HG03575 (cell line): ENCODE measurements at regions not wholly inside any gene's neighbourhood (a gene's known extent, or its start where the extent isn't known, plus 50 kb on each side); places are given as distances from the start of the nearest gene placed in this dataset.

Experiments
- ATAC-seq: cut with Tn5 transposase; IDR thresholded peaks from one replicate; pipeline ENCODE4 v1.9.1; 2021; ENCODE audit not compliant: unreplicated experiment, insufficient number of reproducible peaks, low FRiP score; ENCODE audit errors: extremely low read depth

DNA sequence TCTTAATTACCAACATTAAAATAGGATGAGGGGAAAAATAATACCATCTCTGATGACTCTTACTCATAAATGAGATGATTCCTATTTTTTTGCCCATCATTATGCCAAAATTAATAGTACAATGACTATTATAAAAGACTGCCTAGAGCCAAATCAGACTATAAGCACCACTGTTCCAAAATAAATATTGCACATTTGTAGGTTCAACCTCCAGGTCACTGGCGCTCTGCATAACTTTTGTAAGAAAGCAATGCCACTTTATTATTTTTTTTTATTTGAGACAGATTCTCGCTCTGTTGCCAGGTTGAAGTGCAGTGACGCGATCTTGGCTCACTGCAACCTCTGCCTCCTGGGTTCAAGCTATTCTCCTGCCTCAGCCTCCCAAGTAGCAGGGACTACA lies 142.5 kb upstream of the SP8 start:
- no peak for ATAC-seq

DNA sequence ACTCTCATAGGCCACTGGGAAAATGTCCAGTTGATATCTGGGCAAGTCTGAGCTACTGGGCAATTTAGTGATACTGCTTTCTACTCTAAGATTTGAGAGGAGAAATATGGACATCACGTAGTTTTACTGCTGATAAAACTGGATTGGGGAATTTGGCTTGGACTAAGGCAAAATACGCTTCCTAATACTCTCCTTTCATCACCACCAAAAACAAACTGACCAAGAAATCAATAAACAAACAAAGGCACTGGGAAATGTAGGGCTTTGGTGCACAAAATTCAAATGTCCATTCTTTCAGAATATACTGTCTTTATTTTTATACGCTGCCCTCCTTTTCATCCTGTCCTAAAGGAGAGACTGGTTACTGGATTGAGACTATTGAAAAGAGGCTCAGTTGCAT lies 145.1 kb upstream of the SP8 start:
- ATAC-seq = no peak

DNA sequence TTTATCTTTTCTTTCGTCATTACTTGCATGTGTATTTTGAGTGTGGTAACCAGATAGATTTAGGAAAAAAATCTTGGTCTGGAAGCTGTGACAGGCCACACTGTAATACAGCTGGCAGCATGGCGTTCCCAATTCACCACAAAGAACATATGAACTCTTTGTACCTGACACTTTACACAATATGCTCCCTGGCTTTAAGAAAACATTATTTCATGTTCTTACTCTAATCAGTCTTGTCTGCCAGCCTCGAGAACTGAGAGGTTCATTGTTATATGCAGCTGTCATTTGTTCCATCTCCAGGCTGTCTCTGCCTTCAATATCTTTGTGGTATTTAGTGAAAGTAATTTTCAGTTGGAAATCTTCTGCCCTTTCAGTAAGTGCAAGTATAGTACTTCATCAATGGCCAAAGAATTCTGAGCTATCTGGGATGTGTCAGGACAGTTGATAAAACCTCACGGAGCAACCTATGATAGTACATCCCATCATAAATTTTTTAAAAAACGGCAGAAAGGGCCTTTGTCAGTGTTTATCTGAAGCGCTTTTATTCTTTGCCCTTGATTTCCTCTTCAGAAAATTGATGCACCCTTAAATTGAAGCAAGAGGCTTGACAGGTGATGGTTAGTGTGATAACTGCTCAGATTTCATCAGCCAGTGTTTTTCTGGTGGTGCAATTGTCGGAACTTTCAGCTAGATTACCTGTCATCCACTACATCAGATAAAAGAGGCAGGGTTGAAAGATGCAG lies 146.3 kb upstream of the SP8 start:
- no peak for ATAC-seq

DNA sequence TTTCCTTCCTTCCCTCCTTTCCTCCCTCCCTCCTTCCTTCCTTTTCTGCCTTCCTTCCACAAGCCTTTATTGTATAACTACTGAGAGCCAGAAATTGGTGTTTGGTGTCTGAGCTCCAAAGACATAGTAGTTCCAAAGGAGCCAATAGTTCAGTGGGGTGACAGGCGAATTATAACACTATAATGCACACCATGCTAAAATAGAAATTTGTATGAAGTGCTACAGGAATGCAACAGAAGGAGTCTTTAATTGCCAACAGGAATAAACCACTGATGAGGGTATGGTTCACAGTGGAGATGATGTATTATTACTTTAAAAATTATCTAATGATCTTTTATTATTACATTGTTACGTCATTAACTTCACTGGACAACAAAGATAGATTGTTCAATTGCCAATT lies 158.8 kb upstream of the SP8 start:
- no peak for ATAC-seq

DNA sequence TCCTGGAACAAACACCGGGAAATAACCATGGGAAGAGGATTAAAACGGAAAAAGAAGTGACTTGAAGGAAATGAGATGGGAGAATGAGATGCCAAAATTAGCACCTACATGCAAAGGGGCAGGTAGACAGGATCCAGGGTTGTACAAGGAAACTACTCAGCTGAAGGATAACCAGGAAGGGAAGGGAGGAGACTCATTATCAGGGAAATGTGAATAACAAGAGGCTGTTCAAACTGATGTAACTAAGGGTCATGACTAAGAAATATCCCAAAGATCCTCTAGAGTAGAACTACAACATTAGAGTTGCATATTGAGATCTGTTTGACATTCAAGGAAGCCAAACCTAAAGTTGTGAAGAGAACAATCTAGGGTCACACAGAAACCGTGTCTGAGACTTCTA lies 166.2 kb upstream of the SP8 start:
- no peak for ATAC-seq

DNA sequence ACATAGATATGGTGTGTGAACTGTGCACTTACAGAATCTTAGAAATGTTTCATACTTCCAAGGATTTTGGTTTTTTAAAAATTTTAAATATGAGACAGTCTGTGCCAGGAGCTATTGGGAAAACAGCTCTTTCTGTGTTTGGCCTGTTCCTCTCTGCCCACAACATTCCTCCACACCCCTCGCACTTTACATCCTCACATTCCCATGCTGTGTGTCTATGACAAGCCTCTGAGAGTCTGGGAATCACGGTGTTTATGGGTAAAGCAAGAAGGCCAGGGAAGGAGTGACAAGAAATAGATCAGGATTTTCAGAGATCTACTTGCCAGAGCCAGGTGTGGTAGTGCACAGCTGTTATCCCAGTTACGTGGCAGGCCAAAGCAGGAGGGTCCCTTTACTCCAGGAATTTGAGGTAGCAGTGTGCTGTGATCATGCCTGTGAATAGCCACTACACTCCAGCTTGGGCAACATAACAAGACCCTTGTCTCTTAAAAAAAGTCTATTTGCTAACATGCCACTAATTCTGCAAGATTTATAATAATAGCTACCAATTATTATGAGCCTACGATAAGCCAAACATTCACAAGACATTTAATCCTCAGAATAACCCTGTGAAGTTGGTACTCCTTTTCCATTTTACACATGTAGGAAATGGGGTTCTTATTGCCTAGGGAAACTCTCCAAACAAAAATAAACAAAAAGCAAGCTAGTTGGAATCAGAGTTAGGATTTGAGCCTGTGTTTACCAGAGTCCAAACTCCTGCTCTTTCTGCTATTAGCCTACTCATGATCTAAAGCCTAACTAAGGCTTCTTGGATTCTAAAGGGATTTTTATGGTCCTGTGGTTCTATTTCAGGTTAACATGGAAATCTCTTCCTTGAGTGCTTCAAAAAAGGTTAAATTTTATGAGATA lies 168.3 kb upstream of the SP8 start:
- no peak for ATAC-seq

DNA sequence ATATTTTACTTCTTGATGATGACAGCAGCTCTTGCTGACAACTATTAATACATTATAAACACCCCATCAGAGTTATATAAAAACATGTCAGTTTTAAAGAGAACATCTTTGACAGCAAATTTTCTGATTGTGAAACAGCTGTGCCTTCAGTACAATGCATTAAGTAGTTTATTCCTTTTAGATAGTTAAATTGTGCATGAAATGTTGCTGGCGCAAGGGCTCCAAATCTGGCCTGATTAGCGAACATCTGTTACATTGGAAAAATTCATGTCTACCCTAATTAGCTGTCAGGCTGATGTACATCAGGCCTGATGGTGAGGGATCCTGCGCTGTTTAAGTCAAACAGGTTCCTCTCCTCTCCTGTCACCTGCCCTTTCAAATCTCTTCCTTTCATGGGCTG lies 171.9 kb upstream of the SP8 start:
- ATAC-seq = no peak

DNA sequence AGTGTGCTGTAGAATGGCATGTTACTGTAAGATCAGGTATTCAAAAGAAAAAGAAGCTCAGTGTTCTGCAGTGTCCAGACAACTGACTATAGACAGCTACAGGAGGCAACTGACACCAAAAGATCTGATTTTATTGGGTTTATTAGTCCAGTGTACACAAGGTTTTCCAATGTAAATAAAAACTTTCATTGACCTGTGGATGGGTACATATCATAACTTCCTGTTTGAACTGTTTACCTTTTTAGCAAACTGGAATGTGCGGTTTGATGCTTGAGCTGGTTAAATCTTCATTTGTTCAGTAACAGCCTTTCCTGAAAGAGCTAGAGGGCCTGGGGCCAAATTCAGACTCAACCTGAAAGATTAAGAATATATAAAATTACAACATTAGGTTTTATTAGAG lies 172.6 kb upstream of the SP8 start:
- no peak for ATAC-seq

DNA sequence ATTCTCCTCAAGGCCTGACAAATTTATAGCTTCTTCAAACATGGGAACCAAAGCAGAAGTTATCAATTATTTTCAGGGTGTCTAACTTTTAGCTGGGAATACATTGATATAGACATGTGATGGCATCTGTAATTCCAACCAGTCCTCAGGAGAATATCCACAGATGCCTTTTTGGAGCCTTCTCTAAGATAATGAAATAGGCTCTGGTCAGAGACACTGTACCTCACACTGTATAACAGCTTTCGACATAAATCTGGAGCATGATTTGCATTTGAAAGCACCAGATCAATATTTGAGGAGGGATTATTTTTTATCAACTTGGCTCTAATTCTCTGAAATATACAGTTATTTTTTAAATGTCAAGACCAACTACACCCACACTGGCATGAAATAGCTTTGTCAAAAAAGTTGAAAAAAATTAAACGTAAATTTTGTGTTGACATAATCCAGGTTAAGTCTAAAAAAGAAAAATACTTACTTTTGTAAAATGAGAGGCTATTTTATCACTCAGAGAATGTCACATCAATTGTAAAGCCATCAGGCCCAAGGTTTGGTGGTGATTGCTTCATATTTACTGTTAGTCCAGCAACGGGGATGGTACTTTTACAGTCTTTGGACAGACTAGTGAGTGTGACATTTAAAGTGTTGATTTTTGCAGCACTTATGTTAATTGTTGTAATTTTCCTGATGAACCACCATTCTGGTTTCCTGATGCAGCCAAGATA lies 177.0 kb upstream of the SP8 start:
- ATAC-seq = no peak

DNA sequence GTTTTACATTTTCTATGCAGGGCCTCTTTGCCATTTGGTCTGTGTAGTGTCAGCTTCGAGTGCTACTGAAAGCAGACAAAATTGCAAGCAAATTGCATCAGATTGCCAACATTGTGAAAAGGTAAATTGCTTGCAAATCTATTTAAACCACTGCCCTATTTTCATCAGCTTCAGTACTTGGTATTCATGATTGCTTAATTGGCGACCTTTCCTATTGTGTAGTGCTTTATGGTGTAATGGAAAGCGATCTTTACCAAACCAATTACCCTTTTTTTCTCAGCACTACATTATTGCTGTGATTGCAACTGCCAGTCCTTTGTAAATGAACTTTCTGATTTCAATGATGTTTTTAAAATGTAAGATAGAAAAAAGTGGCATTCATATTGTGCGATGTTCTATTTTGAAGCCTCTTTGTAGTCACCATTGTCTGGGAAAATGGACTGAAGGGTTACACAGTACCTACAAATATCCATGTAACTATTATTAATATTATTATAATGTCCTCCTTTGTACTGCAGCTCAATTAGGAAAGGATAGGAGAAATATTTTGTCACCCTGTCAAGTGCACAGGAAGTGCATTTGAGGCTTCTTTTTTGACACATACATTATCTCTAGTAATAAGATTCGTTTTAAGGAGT lies 177.7 kb upstream of the SP8 start:
- ATAC-seq = no peak

DNA sequence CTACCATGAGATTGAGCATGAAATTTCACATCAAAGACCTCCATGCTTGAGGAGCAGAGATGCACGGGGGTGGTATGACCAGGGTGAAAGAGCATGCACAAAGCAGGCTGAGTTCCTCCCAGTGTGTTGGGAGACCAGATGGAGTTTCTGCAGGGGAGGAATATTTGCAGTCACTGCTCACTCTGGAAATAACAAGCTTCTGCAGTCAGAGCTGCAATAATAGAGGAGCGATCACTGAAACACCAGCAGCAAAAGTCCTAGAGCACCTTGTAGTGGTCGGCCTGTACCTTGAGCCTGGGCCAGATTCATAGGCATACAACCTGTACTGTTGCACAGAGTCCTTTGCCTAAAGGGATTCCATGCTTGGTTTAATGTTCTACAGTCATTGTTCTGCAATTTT lies 184.5 kb upstream of the SP8 start:
- no peak for ATAC-seq

DNA sequence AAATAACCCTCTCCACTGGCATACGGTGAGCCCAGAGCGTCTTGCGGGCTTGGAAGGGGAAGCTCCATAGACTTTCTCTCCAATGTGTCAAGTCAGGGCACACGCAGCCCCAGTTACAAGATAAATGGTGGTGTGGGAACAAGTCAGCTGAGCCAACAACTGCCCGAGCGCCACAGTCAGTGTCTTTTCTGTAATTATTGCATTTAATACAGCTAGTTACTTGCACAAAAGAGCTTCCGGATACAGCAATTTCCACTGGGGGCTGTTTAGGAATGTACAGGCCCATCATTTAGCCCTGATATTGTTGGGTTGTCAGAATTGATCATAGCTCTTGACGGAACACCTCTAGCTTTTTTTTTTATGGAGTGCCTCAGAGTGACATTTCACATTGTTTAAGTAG lies 193.5 kb upstream of the SP8 start:
- ATAC-seq = no peak

DNA sequence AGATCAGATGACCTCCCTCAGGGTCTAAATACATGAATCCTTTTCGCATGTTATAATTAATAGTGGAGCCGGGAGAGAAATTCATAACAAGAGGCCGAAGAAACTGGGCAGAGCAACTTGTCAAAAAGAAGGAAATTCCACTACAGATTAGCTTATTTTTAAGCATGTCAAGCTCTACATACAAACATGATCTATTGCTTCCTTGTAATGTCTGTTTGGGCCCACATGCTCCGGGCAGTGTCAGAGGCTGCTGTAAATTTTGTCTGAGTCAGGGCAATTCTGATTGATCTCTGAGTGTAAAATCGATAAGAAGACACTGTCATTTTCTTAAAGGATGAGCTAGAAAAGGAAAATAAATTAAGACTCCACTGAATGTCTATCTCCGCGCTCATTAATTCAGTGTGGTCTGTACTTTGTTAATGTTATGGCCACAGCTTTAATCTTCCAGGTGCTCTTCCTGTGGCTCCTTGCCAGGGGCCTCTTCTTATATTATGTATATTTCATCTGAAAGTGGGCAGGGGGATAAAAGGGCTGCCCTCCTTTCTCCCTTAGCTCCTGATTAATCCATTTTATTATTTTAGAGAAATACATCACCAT lies 194.1 kb upstream of the SP8 start:
- ATAC-seq = no peak

DNA sequence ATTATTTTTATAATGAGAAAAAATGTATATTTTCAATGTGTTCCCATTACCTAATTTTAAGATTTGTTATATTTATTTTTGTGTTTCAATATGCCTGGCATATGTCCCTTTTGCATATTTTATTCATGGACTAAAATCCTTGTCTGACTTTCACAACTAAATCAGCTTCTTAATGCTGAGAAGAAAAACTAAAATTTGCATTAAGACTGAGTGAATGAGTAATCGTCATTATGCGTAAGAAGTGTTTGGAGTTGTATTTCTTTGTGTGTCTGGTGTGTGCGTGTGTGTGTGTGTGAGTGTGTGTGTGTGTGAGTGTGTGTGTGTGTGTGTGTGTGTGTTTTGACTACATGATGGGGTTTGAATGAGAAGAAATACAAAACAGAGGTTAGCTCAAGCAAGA lies 201.7 kb upstream of the SP8 start:
- ATAC-seq = no peak

DNA sequence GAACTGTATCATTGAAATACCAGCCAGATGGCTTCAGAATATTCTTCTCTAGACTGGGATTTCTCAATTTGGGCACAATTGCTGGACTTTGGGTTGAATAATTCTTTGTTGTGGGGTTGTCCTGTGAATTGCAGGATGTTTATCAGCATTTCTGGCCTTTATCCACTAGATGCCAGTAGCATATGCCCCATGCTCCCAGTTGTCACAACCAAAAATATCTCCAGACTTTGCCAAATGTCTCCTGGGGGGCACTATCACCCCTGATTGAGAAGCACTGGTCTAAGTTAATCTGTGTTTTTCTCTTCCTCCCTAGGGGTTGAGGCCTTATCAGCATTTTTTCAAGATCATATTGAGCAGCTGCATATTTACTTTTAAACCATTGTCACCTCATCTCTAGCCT lies 204.9 kb upstream of the SP8 start:
- ATAC-seq = no peak

DNA sequence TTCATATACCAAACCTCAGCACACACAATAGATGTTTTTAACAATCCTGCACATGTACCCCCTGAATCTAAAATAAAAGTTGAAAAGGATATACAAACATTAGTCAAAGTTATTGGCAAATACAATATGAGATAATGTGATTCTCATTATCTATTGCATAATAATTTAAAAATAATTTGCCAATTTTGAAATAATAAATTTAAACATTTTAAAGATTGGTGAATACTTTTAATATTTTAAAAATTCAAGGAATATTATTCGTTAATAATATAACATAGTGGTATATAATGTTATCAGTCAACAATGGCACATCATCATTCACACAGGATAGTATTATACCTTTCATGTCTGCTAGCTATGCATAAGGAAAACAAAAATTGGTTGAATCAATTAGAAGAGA lies 207.0 kb upstream of the SP8 start:
- no peak for ATAC-seq

DNA sequence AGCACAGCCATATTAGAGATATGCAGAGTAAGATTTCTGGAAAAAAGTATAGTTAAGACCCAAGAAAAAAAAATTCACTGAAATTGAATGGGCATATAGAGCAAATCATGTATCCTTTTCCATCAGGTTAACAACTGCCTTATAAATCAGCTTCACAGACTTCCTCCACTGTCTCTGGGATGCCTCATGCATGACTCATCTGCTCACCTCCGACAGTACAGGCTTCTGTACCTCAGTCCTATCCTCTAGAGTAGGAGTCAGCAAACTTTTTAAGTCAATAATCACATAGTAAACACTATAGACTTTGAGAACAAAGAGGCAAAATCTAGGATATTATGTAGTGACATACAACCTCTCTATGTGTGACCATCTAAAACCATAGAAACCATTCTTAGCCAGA lies 211.6 kb upstream of the SP8 start:
- no peak for ATAC-seq

DNA sequence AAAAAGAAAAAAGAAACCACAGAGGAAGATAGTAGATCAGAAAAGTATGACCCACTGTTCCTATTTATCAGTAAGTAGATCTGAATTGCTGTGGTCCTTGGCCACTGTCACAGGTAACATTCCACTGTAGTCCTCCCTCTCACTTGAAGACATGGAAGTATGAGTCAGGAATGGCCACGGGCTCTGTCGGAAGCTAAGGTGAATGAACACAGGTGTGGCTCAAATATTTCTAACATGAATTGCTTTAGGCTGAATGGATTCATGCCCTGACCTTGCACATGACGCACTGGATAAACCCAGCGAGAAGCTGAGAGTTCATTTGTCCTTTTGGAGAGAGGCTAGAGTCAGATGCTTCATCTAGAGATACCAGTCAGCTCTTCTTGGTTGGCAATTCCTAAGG lies 224.5 kb upstream of the SP8 start:
- no peak for ATAC-seq
